ENCODE measurements at regions not wholly inside any gene's neighbourhood (a gene's known extent, or its start where the extent isn't known, plus 50 kb on each side); places are given as distances from the start of the nearest gene placed in this dataset.

GRCh38 chr11:26865703-26866102 is 128.2 kb upstream of the FIBIN start:
- no peak overlapping the region for H3K4me3 Mint-ChIP-seq
- Histone ChIP-seq H3K27me3 (ENCODE audit: insufficient read depth, low read length) (no peaks in the 10 kb centered on the region), H3K9me3 (ENCODE audit: control insufficient read depth, low read depth, low read length) (no peaks in the 10 kb centered on the region), H3K18ac (ENCODE audit: insufficient read length, low read depth, low read length) (no peak overlapping the region), H2BK12ac (ENCODE audit: insufficient read length, low read depth, low read length) (no peak overlapping the region), H3K23me2 (ENCODE audit: insufficient read length, low read depth, low read length, poor library complexity, severe bottlenecking) (no peaks in the 10 kb centered on the region), H3K56ac (ENCODE audit: insufficient read length, low read depth, low read length) (no peak overlapping the region), H2AFZ (ENCODE audit: low read length) (no peak overlapping the region), H2BK15ac (ENCODE audit: low read depth, low read length) (no peak overlapping the region), H2BK5ac (ENCODE audit: insufficient read length, low read length) (no peak overlapping the region), H3K27ac (ENCODE audit: insufficient read length, low read depth, low read length) (no peak overlapping the region), H3K23ac (ENCODE audit: insufficient read length, low read depth, low read length) (no peak overlapping the region), H3K79me2 (ENCODE audit: insufficient read depth, low read length) (no peaks in the 10 kb centered on the region), H3K79me1 (ENCODE audit: insufficient read depth, low read depth, low read length, poor library complexity, severe bottlenecking) (no peaks in the 10 kb centered on the region), H3K4me2 (ENCODE audit: insufficient read depth, insufficient read length, low read length) (no peak overlapping the region), H3K9ac (ENCODE audit: extremely low read depth, insufficient read length, low read length) (no peak overlapping the region), H2BK20ac (ENCODE audit: low read depth, low read length, poor library complexity, severe bottlenecking) (no peak overlapping the region), H3T11ph (ENCODE audit: low read length) (no peak overlapping the region), H3K4ac (ENCODE audit: low read depth, low read length) (no peak overlapping the region), H3K4me1 (ENCODE audit: insufficient read depth, low read length) (no peaks in the 10 kb centered on the region), H2BK120ac (ENCODE audit: low read depth, low read length, poor library complexity, severe bottlenecking) (no peak overlapping the region), H3K14ac (ENCODE audit: insufficient read depth, low read length) (no peak overlapping the region), H4K8ac (replicated peaks; ENCODE audit: insufficient read length, low read depth, low read length) (no peak overlapping the region), H4K91ac (ENCODE audit: insufficient read length, low read depth, low read length) (no peak overlapping the region), H4K5ac (ENCODE audit: insufficient read length, low read depth, low read length) (no peak overlapping the region), H4K20me1 (ENCODE audit: control insufficient read depth, insufficient read depth, insufficient read length) (no peaks in the 10 kb centered on the region), H2AK5ac (ENCODE audit: insufficient read length, low read length) (no peak overlapping the region)
- TF ChIP-seq CTCF (conservative IDR thresholded peaks at IDR 0.05), result no peak
- no peaks in the 10 kb centered on the region for H3K4me1 Mint-ChIP-seq
- peaks cover 0 to 3% (median 2%) of the 10 kb centered on the region in 3 experiments; a peak in 4 of 7 replicates for H3K36me3 Mint-ChIP-seq (ENCODE audit: insufficient read depth in 1 of 3, low read depth in 3 of 3)
- no CpG with 5 or more reads among the region's 2 CpGs for WGBS (ENCODE audit: extremely low coverage, insufficient read length, low lambda C conversion rate)
- no peak overlapping the region for H3K27ac Mint-ChIP-seq
- H3K27me3 Mint-ChIP-seq (ENCODE audit: low read depth), result no peaks in the 10 kb centered on the region
- no peak for DNase-seq
- peaks cover 0 to 10% of the 10 kb centered on the region in 2 experiments; a peak in 4 of 5 replicates for H3K9me3 Mint-ChIP-seq
